GM23338 (cell line): ENCODE measurements at regions not wholly inside any gene's neighbourhood (a gene's known extent, or its start where the extent isn't known, plus 50 kb on each side); places are given as distances from the start of the nearest gene placed in this dataset.

Experiments
- ATAC-seq: fragments of 200-7000 bp; cut with Tn5 transposase; 3 replicates; pipeline ENCODE4 v1.9.1; 2020
- DNase-seq: peaks from one replicate; pipeline ENCODE4 v3.0.0-alpha.2; 2015; ENCODE audit warnings: low spot score
- H2AFZ ChIP-seq: fragments of 200-600 bp; sonication (generic); 2 replicates; pipeline ENCODE4 v1.8.0; 2016; ENCODE audit warnings: antibody characterized with exemption, mild to moderate bottlenecking, moderate library complexity
- H3F3A ChIP-seq: fragments of 200-600 bp; sonication (generic); replicated peaks from 2 replicates; pipeline ENCODE4 v1.8.0; 2017; ENCODE audit warnings: antibody characterized with exemption, mixed run types, low read depth
- H3K27ac ChIP-seq: fragments of 200-600 bp; sonication (generic); 2 replicates; pipeline ENCODE4 v1.6.1; 2016; ENCODE audit warnings: low read depth
- H3K27me3 ChIP-seq: fragments of 200-600 bp; sonication (generic); 2 replicates; pipeline ENCODE4 v1.8.0; 2016; ENCODE audit warnings: mild to moderate bottlenecking, mixed run types, moderate library complexity; ENCODE audit not compliant: insufficient read depth
- H3K36me3 ChIP-seq: fragments of 200-600 bp; sonication (generic); 2 replicates; pipeline ENCODE4 v1.8.0; 2016; ENCODE audit warnings: mild to moderate bottlenecking; ENCODE audit not compliant: insufficient read depth
- H3K4me1 ChIP-seq: fragments of 200-600 bp; sonication (generic); 2 replicates; pipeline ENCODE4 v1.8.0; 2016; ENCODE audit warnings: mild to moderate bottlenecking, moderate library complexity; ENCODE audit not compliant: insufficient read depth
- H3K4me2 ChIP-seq: fragments of 200-600 bp; sonication (generic); 2 replicates; pipeline ENCODE4 v1.7.1; 2017; ENCODE audit warnings: mixed run types
- H3K4me3 ChIP-seq: fragments of 200-600 bp; sonication (generic); 2 replicates; pipeline ENCODE4 v1.6.1; 2016; ENCODE audit warnings: mixed run types
- H3K79me2 ChIP-seq: fragments of 200-600 bp; sonication (generic); replicated peaks from 2 replicates; pipeline ENCODE4 v1.8.0; 2017; ENCODE audit warnings: mild to moderate bottlenecking; ENCODE audit not compliant: insufficient read depth
- H3K9me2 ChIP-seq: fragments of 200-600 bp; sonication (generic); 2 replicates; pipeline ENCODE4 v1.8.0; 2017; ENCODE audit not compliant: insufficient read depth
- H4K20me1 ChIP-seq: fragments of 200-600 bp; sonication (generic); replicated peaks from 2 replicates; pipeline ENCODE4 v1.8.0; 2017; ENCODE audit warnings: mild to moderate bottlenecking; ENCODE audit not compliant: insufficient read depth
- H3K27ac Mint-ChIP-seq: 2 replicates; pipeline ENCODE4 v1.8.0; 2020; ENCODE audit warnings: inconsistent platforms, mild to moderate bottlenecking, moderate library complexity, mixed read lengths
- H3K27me3 Mint-ChIP-seq: 3 replicates; pipeline ENCODE4 v1.8.0; 2022; ENCODE audit warnings: low read depth, mild to moderate bottlenecking, moderate library complexity, mixed read lengths, inconsistent platforms; ENCODE audit not compliant: insufficient read depth, poor library complexity
- H3K36me3 Mint-ChIP-seq: 3 replicates; pipeline ENCODE4 v1.8.0; 2021; ENCODE audit warnings: low read depth, mild to moderate bottlenecking, inconsistent platforms, moderate library complexity, mixed read lengths
- H3K4me1 Mint-ChIP-seq: 3 replicates; pipeline ENCODE4 v1.8.0; 2020; ENCODE audit warnings: mild to moderate bottlenecking, inconsistent platforms, mixed read lengths
- H3K4me3 Mint-ChIP-seq: 3 replicates; pipeline ENCODE4 v1.8.0; 2021; ENCODE audit warnings: moderate library complexity, mild to moderate bottlenecking, inconsistent platforms, mixed read lengths
- H3K9me3 Mint-ChIP-seq: 3 replicates; pipeline ENCODE4 v1.8.0; 2020; ENCODE audit warnings: moderate library complexity, mild to moderate bottlenecking, inconsistent platforms, mixed read lengths
- CREB1 ChIP-seq: fragments of 250-450 bp; sonication (Bioruptor Pico); IDR thresholded peaks from 2 replicates; pipeline ENCODE4 v1.5.0; 2020; ENCODE audit warnings: low read depth, mild to moderate bottlenecking, moderate library complexity
- ETS1 ChIP-seq: IDR thresholded peaks from 2 replicates; pipeline ENCODE4 v1.6.1; 2016; ENCODE audit warnings: antibody characterized with exemption
- EZH2 ChIP-seq: fragments of 200-600 bp; sonication (generic); IDR thresholded peaks from one replicate; pipeline ENCODE4 v1.8.0; 2017; ENCODE audit warnings: antibody characterized with exemption, mild to moderate bottlenecking, low read depth; ENCODE audit not compliant: unreplicated experiment
- EZH2phosphoT487 ChIP-seq: fragments of 200-600 bp; sonication (generic); IDR thresholded peaks from one replicate; pipeline ENCODE4 v1.8.1; 2018; ENCODE audit warnings: antibody characterized with exemption; ENCODE audit not compliant: unreplicated experiment
- NANOG ChIP-seq: IDR thresholded peaks from 2 replicates; pipeline ENCODE4 v1.6.1; 2016; ENCODE audit warnings: antibody characterized with exemption, borderline replicate concordance
- POLR2AphosphoS5 ChIP-seq: IDR thresholded peaks from 2 replicates; pipeline ENCODE4 v1.6.1; 2016; ENCODE audit warnings: antibody characterized with exemption, low read depth
- STAT1 ChIP-seq: IDR thresholded peaks from one replicate; pipeline ENCODE4 v1.6.1; 2016; ENCODE audit warnings: antibody characterized with exemption; ENCODE audit not compliant: unreplicated experiment
- ZNF114 ChIP-seq: fragments of 250-450 bp; sonication (Bioruptor Pico); IDR thresholded peaks from 2 replicates; pipeline ENCODE4 v1.5.0; 2020; ENCODE audit warnings: mild to moderate bottlenecking, moderate library complexity
- TF ChIP-seq, protein P1 (sequence below): fragments of 250-450 bp; sonication (Bioruptor Pico); IDR thresholded peaks from 2 replicates; pipeline ENCODE4 v1.5.0; 2020; ENCODE audit warnings: mild to moderate bottlenecking, moderate library complexity

- TF ChIP-seq, protein P1, sequence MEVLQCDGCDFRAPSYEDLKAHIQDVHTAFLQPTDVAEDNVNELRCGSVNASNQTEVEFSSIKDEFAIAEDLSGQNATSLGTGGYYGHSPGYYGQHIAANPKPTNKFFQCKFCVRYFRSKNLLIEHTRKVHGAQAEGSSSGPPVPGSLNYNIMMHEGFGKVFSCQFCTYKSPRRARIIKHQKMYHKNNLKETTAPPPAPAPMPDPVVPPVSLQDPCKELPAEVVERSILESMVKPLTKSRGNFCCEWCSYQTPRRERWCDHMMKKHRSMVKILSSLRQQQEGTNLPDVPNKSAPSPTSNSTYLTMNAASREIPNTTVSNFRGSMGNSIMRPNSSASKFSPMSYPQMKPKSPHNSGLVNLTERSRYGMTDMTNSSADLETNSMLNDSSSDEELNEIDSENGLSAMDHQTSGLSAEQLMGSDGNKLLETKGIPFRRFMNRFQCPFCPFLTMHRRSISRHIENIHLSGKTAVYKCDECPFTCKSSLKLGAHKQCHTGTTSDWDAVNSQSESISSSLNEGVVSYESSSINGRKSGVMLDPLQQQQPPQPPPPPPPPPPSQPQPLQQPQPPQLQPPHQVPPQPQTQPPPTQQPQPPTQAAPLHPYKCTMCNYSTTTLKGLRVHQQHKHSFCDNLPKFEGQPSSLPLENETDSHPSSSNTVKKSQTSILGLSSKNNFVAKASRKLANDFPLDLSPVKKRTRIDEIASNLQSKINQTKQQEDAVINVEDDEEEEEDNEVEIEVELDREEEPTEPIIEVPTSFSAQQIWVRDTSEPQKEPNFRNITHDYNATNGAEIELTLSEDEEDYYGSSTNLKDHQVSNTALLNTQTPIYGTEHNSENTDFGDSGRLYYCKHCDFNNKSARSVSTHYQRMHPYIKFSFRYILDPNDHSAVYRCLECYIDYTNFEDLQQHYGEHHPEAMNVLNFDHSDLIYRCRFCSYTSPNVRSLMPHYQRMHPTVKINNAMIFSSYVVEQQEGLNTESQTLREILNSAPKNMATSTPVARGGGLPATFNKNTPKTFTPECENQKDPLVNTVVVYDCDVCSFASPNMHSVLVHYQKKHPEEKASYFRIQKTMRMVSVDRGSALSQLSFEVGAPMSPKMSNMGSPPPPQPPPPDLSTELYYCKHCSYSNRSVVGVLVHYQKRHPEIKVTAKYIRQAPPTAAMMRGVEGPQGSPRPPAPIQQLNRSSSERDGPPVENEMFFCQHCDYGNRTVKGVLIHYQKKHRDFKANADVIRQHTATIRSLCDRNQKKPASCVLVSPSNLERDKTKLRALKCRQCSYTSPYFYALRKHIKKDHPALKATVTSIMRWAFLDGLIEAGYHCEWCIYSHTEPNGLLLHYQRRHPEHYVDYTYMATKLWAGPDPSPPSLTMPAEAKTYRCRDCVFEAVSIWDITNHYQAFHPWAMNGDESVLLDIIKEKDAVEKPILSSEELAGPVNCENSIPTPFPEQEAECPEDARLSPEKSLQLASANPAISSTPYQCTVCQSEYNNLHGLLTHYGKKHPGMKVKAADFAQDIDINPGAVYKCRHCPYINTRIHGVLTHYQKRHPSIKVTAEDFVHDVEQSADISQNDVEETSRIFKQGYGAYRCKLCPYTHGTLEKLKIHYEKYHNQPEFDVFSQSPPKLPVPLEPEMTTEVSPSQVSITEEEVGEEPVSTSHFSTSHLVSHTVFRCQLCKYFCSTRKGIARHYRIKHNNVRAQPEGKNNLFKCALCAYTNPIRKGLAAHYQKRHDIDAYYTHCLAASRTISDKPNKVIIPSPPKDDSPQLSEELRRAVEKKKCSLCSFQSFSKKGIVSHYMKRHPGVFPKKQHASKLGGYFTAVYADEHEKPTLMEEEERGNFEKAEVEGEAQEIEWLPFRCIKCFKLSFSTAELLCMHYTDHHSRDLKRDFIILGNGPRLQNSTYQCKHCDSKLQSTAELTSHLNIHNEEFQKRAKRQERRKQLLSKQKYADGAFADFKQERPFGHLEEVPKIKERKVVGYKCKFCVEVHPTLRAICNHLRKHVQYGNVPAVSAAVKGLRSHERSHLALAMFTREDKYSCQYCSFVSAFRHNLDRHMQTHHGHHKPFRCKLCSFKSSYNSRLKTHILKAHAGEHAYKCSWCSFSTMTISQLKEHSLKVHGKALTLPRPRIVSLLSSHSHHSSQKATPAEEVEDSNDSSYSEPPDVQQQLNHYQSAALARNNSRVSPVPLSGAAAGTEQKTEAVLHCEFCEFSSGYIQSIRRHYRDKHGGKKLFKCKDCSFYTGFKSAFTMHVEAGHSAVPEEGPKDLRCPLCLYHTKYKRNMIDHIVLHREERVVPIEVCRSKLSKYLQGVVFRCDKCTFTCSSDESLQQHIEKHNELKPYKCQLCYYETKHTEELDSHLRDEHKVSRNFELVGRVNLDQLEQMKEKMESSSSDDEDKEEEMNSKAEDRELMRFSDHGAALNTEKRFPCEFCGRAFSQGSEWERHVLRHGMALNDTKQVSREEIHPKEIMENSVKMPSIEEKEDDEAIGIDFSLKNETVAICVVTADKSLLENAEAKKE (CRISPR knock-in tag) = no peak
- TF ChIP-seq ETS1 = no peak
Measured at GRCh38 chr5:60535951-60536350, 164.0 kb downstream of the DEPDC1B start (continued).

GRCh38 chr5:60535198-60535597 is 164.8 kb downstream of the DEPDC1B start:
- Histone ChIP-seq H3K4me3 (no peak overlapping the region), H3K79me2 (no peaks in the 10 kb centered on the region), H3K27ac (no peak overlapping the region), H3K9me2 (no peaks in the 10 kb centered on the region), H4K20me1 (no peaks in the 10 kb centered on the region), H2AFZ (no peak overlapping the region), H3K27me3 (no peaks in the 10 kb centered on the region), H3K36me3 (no peaks in the 10 kb centered on the region), H3K4me1 (no peaks in the 10 kb centered on the region), H3K4me2 (no peak overlapping the region), H3F3A (no peaks in the 10 kb centered on the region)
- Mint-ChIP-seq H3K27me3 (no peaks in the 10 kb centered on the region), H3K9me3 (peaks cover 15% of the 10 kb centered on the region), H3K4me3 (no peak overlapping the region), H3K4me1 (peaks cover 8% of the 10 kb centered on the region; the same call in 2 of the 3 replicates), H3K27ac (no peak overlapping the region), H3K36me3 (peaks cover 8% of the 10 kb centered on the region)
- TF ChIP-seq EZH2phosphoT487 = no peak
- TF ChIP-seq STAT1 = no peak
- TF ChIP-seq CREB1 (CRISPR knock-in tag) = no peak
- TF ChIP-seq POLR2AphosphoS5 = no peak
- no peak for TF ChIP-seq EZH2
- TF ChIP-seq NANOG = no peak
- TF ChIP-seq ZNF114 (CRISPR knock-in tag) = no peak
- ATAC-seq (no peak), DNase-seq (no peak)
